ENCODE measurements at regions not wholly inside any gene's neighbourhood (a gene's known extent, or its start where the extent isn't known, plus 50 kb on each side); places are given as distances from the start of the nearest gene placed in this dataset.

DNA sequence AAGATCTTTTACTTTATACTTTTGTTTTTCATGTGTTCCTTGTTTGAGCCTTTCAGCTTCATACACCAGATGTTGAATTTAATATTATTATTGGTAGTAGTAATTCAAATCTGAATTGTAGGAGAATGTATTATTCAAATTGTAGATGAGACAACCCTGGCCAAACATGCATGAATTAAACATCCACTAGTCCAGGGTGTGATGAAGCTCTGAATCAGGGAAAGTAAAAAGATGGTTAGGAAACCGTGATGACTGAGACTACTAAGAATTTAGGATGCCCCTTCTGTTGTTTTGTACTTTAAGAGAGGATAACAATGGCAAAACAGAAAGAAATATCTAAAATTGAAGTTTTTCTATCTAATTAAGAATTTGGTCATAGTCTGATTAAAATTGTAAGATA lies 227.8 kb upstream of the CDH2 start:
- no peak for TF ChIP-seq CTCF (conservative IDR thresholded peaks at IDR 0.05 in 1 of 2, IDR thresholded peaks at IDR 0.05 in 1 of 2; ENCODE audit: low read depth in 1 of 2, low read length in 2 of 2)
- no peak for TF ChIP-seq EZH2 (IDR thresholded peaks at IDR 0.05; ENCODE audit: low read length, missing control alignments)

Data from fibroblast of lung (primary cell).